Astrocyte of the spinal cord (primary cell): ENCODE measurements at regions not wholly inside any gene's neighbourhood (a gene's known extent, or its start where the extent isn't known, plus 50 kb on each side); places are given as distances from the start of the nearest gene placed in this dataset.

Experiments
- DNase-seq: peaks from one replicate; pipeline ENCODE4 v3.0.0; 2011; ENCODE audit warnings: low read depth, low spot score
- H3K4me3 ChIP-seq: 2 replicates; pipeline ENCODE4 v1.5.1; 2011; ENCODE audit warnings: low read depth, mild to moderate bottlenecking, low read length, moderate library complexity
- in situ Hi-C: cut with HindIII; loops from 2 replicates; pipeline ENCODE4 v1.10.0; 2017; ENCODE audit warnings: low sequenced_read_pairs
- TF ChIP-seq, protein P1 (sequence below): IDR thresholded peaks from 2 replicates; pipeline ENCODE4 v1.5.1; 2012; ENCODE audit warnings: low read depth, mild to moderate bottlenecking, low read length, inconsistent platforms

DNA sequence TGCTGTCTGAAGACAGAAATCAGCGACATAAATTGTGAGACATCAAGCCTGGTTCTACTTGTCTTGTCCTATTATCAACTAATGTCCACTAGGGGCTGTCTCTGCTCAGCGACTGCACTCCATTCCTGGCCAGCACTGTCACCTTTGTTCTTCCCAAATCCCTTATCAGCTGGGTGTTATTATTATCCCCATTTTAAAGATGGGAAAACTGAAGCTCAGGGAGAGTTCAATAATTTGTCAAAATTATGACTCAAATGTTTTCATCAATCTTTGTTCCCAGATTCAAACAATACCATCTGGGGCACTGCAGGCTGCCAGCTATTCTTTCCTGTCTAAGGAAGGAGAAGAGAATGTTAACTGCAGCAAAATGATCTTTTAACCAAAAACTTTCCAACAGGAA lies 431.6 kb upstream of the NFE2L3 start:
- H3K4me3 ChIP-seq = no peak overlapping the region
- DNase-seq = no peak
- TF ChIP-seq, protein P1, sequence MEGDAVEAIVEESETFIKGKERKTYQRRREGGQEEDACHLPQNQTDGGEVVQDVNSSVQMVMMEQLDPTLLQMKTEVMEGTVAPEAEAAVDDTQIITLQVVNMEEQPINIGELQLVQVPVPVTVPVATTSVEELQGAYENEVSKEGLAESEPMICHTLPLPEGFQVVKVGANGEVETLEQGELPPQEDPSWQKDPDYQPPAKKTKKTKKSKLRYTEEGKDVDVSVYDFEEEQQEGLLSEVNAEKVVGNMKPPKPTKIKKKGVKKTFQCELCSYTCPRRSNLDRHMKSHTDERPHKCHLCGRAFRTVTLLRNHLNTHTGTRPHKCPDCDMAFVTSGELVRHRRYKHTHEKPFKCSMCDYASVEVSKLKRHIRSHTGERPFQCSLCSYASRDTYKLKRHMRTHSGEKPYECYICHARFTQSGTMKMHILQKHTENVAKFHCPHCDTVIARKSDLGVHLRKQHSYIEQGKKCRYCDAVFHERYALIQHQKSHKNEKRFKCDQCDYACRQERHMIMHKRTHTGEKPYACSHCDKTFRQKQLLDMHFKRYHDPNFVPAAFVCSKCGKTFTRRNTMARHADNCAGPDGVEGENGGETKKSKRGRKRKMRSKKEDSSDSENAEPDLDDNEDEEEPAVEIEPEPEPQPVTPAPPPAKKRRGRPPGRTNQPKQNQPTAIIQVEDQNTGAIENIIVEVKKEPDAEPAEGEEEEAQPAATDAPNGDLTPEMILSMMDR = no peak
- in situ Hi-C loops = no loop called here

DNA sequence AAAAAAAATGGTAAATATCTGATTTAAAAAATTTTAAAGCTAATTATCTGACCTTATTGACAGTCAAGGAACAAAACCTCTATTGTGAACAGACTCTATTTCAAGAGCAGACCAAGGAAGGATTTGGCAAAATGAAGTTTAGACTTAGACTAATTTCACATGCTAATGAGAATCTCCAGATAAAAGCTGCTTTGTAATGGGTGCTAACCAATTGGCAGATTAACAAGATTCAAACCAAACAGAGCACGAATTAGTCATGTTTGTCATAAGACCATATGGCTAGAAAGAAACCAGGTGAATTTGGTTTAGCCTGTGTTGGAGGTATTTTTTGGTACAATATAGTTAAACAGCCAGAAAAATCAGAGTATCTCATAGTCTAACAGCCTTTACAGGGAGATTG lies 429.1 kb upstream of the NFE2L3 start:
- TF ChIP-seq, protein P1 = no peak
- no peak overlapping the region for H3K4me3 ChIP-seq
- in situ Hi-C loops = no loop called here
- DNase-seq = no peak

DNA sequence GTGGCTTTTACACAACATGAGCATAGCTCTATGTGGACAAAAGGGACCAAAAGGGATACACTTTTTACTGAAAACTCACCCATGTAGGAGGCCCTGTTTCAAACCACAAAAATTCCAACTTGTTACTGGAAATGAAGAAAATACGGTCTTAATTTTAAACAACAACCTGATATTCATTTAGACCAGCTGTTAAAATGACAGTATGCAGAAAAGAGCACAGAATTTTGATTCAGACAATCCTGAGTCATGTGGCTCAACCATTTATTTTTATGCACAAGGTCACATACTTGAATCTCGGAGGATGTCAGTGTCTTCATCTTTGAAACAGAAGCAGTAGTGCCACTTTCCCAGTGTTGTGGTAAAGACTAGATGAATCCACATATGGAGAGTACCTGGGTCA lies 426.5 kb upstream of the NFE2L3 start:
- no peak for DNase-seq
- TF ChIP-seq, protein P1 = no peak
- in situ Hi-C loops = no loop called here
- no peak overlapping the region for H3K4me3 ChIP-seq

DNA sequence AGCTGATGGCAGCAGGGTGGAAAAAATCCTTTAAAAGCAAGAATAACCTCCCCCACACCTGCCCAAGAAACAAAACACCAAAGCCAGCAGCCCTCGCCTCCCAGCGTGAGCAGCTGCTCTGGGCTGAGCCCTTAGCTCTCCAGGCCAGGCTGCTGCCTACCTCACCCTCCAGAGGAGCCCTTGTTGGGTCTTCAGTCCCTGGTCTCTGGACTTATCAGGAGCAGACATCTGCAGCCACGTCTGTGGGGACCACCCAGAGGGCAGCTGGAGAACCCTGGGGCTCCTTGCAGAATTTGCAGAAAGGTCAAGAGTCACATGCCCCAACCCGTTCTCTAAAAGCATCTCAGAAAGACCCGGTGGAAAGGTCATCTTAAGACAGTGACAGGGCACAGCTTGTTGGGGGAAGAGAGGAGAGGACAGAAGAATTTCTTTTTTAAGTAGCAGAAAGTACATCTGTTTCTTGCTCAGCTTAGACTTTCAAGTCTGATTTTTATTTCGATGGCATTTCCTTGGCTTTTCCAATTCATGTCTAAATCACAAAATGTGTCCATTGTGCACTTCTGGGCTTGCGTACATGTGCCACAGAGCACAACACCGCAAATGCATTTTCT lies 425.7 kb upstream of the NFE2L3 start:
- in situ Hi-C loops = no loop called here
- no peak overlapping the region for H3K4me3 ChIP-seq
- TF ChIP-seq, protein P1 = no peak
- DNase-seq = no peak

DNA sequence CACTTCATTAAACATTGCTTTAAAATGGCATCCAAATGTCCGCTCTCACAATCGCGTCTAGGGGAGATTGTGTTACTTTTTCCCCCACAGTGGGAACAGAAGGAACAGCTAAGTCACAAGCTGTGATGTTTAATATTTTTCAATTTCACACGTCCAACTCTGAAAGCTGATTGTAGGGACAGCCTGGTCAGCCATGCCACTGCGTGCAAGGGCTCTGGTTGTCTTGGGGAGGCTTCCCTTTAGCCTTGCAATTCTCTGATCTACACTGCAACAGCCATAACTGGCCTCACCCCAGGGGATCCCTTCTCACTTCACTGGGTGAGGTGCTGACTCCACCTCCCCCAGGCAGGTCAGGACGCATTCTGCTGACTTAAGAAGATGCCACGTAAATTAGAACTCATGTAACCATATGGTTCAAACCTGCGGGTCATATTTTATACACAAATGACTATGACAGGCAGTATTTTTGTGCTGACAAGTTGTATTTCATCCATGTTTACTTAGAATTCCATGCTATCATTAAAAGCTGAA lies 425.2 kb upstream of the NFE2L3 start:
- TF ChIP-seq, protein P1 = no peak
- in situ Hi-C loops = no loop called here

DNA sequence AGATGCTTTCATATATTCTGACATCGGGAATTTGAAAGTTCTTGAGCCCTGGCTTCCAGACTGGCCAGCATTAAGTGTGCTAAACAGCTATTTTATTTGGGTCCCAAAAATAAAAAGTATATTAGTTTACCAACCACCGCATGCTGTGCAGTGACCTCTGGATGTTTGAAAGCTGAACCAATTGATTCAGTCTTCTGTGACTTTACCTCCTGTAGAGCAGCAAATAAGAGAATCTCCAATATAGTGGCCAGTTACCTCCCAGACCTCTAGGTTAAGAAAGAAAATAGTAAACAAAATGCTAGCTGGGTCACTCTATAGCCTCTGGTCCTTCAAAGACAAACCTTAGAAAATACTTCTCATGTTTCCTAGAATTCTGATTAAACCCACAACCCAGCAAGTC lies 424.6 kb upstream of the NFE2L3 start:
- TF ChIP-seq, protein P1 = no peak
- in situ Hi-C loops = no loop called here
- no peak overlapping the region for H3K4me3 ChIP-seq
- no peak for DNase-seq

More for the DNA sequence above, 425.2 kb upstream of the NFE2L3 start:
- no peak overlapping the region for H3K4me3 ChIP-seq
- DNase-seq = no peak
